ENCODE measurements at regions not wholly inside any gene's neighbourhood (a gene's known extent, or its start where the extent isn't known, plus 50 kb on each side); places are given as distances from the start of the nearest gene placed in this dataset.

DNA sequence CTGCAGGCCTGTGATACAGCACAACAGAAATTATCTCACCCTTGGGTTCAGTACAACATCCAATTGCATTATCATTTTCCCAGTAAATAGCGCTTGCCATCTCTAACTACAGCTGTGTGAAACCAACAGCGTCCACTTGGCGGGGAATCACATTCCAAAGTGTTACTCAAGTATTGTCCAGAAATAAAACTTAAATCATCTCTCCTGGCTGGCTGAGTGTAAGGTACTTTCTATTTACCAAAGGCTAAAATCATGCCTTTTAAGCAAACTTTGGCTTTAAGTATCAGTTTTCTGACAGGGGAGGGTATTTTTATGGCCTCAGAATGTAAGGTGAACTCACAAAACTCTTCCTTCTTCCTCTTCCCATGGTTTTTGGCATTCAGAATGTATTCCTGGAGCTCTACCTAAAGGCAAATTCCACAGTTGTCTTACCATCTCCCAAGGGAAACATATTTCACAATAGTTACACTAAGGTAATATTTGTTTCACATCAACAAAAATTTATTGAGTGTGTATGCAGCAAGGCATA is 205.6 kb upstream of the MPDZ start:
- H4K20me1 ChIP-seq (ENCODE audit: insufficient read depth, low read length), result no peaks in the 10 kb centered on the region
- no peaks in the 10 kb centered on the region for H3K79me2 ChIP-seq (ENCODE audit: insufficient read depth, low read length)
- in situ Hi-C loops (cut with HindIII; ENCODE audit: extremely low pct_ligation_motif_present, low pct_unique_long_range_greater_than_20kb), result no loop called here
- no peaks in the 10 kb centered on the region for H3K4me1 ChIP-seq (ENCODE audit: insufficient read depth, low read length)
- POLR2A ChIA-PET, result no interaction called here
- no peaks in the 10 kb centered on the region for H3K36me3 ChIP-seq (replicated peaks in 1 of 2; ENCODE audit: control insufficient read depth in 1 of 2, insufficient read depth in 2 of 2, low read length in 2 of 2)
- intact Hi-C loops (cut with micrococcal nuclease; ENCODE audit: unreplicated experiment), result no loop called here
- no peak overlapping the region for H3K4me2 ChIP-seq (ENCODE audit: low read depth, low read length)
- no peak for FAIRE-seq
- TF ChIP-seq CEBPB (IDR thresholded peaks at IDR 0.05; ENCODE audit: borderline replicate concordance, low read depth, low read length), result peak; percentile 62
- no peak for TF ChIP-seq STAG1 (CRISPR knock-in tag; IDR thresholded peaks at IDR 0.05)
- TF ChIP-seq NFE2L1 (CRISPR knock-in tag; IDR thresholded peaks at IDR 0.05; ENCODE audit: borderline replicate concordance), result no peak
- TF ChIP-seq, protein P1, sequence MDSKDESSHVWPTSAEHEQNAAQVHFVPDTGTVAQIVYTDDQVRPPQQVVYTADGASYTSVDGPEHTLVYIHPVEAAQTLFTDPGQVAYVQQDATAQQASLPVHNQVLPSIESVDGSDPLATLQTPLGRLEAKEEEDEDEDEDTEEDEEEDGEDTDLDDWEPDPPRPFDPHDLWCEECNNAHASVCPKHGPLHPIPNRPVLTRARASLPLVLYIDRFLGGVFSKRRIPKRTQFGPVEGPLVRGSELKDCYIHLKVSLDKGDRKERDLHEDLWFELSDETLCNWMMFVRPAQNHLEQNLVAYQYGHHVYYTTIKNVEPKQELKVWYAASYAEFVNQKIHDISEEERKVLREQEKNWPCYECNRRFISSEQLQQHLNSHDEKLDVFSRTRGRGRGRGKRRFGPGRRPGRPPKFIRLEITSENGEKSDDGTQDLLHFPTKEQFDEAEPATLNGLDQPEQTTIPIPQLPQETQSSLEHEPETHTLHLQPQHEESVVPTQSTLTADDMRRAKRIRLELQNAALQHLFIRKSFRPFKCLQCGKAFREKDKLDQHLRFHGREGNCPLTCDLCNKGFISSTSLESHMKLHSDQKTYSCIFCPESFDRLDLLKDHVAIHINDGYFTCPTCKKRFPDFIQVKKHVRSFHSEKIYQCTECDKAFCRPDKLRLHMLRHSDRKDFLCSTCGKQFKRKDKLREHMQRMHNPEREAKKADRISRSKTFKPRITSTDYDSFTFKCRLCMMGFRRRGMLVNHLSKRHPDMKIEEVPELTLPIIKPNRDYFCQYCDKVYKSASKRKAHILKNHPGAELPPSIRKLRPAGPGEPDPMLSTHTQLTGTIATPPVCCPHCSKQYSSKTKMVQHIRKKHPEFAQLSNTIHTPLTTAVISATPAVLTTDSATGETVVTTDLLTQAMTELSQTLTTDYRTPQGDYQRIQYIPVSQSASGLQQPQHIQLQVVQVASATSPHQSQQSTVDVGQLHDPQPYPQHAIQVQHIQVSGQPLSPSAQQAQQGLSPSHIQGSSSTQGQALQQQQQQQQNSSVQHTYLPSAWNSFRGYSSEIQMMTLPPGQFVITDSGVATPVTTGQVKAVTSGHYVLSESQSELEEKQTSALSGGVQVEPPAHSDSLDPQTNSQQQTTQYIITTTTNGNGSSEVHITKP (CRISPR knock-in tag; IDR thresholded peaks at IDR 0.05; ENCODE audit: low read depth), result no peak
- TF ChIP-seq ZNF264 (CRISPR knock-in tag; IDR thresholded peaks at IDR 0.05), result no peak
- H3K9me3 ChIP-seq (ENCODE audit: low read length), result no peaks in the 10 kb centered on the region
- no peak overlapping the region for H3K9ac ChIP-seq (ENCODE audit: insufficient read depth, low read depth, low read length)
- CTCF ChIA-PET (ENCODE audit: low intra/inter-chr PET ratio, low total read pairs), result no interaction called here
- 45% methylated on average over 3 of the region's 3 CpGs for WGBS (ENCODE audit: low lambda C conversion rate)
- H3K4me3 ChIP-seq (replicated peaks in 1 of 3; ENCODE audit: insufficient read depth in 1 of 3, low read depth in 2 of 3, low read length in 3 of 3), result no peak overlapping the region
- ATAC-seq, result no peak
- no peak for DNase-seq (ENCODE audit: low spot score)
- no TSS peak for BruUV-seq (replicated peaks)
- H3K27me3 ChIP-seq (ENCODE audit: control insufficient read depth in 1 of 2, insufficient read depth in 2 of 2, low read length in 2 of 2), result no peaks in the 10 kb centered on the region
- no peak overlapping the region for H2AFZ ChIP-seq (ENCODE audit: low read length)
- H3K27ac ChIP-seq (ENCODE audit: extremely low read length, insufficient read depth, low read length), result no peak overlapping the region

DNA sequence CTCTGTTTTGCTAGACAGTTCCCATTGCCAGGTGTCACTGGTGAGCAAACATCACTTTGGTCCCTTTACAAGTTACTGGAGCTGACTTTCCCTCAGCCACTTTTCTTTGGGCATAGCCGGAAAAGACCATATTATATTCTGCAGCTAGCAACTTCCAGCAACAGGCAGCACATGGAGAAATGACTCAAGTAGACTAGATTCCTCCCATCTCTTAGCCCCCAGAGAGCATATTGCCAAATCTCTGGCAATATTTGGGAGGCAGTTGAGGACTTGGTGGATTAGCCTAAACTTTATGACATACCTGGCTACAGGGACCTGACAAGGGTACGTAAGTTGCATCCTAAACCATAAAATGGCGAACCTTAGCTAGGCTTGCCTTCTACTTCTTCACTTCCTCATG is 204.7 kb upstream of the MPDZ start:
- POLR2A ChIA-PET, result no interaction called here
- WGBS (ENCODE audit: low lambda C conversion rate), result 20% methylated on average over 3 of the region's 3 CpGs
- CTCF ChIA-PET (ENCODE audit: low intra/inter-chr PET ratio, low total read pairs), result no interaction called here
- intact Hi-C loops (cut with micrococcal nuclease; ENCODE audit: unreplicated experiment), result no loop called here
- no peak overlapping the region for H3K9ac ChIP-seq (ENCODE audit: insufficient read depth, low read depth, low read length)
- BruUV-seq (replicated peaks), result no TSS peak
- no peak for DNase-seq (ENCODE audit: low spot score)
- no peaks in the 10 kb centered on the region for H3K79me2 ChIP-seq (ENCODE audit: insufficient read depth, low read length)
- no peak for ATAC-seq
- no peaks in the 10 kb centered on the region for H3K9me3 ChIP-seq (ENCODE audit: low read length)
- H3K4me2 ChIP-seq (ENCODE audit: low read depth, low read length), result no peak overlapping the region
- no peaks in the 10 kb centered on the region for H3K4me1 ChIP-seq (ENCODE audit: insufficient read depth, low read length)
- H3K27me3 ChIP-seq (ENCODE audit: control insufficient read depth in 1 of 2, insufficient read depth in 2 of 2, low read length in 2 of 2), result no peaks in the 10 kb centered on the region
- no peak overlapping the region for H3K27ac ChIP-seq (ENCODE audit: extremely low read length, insufficient read depth, low read length)
- in situ Hi-C loops (cut with HindIII; ENCODE audit: extremely low pct_ligation_motif_present, low pct_unique_long_range_greater_than_20kb), result no loop called here
- no peaks in the 10 kb centered on the region for H3K36me3 ChIP-seq (replicated peaks in 1 of 2; ENCODE audit: control insufficient read depth in 1 of 2, insufficient read depth in 2 of 2, low read length in 2 of 2)
- H3K4me3 ChIP-seq (replicated peaks in 1 of 3; ENCODE audit: insufficient read depth in 1 of 3, low read depth in 2 of 3, low read length in 3 of 3), result no peak overlapping the region
- no peaks in the 10 kb centered on the region for H4K20me1 ChIP-seq (ENCODE audit: insufficient read depth, low read length)
- no peak overlapping the region for H2AFZ ChIP-seq (ENCODE audit: low read length)
- FAIRE-seq, result no peak
- TF ChIP-seq NR1H2 (CRISPR knock-in tag; IDR thresholded peaks at IDR 0.05; ENCODE audit: borderline replicate concordance, low read depth), result no peak
- TF ChIP-seq, protein P2, sequence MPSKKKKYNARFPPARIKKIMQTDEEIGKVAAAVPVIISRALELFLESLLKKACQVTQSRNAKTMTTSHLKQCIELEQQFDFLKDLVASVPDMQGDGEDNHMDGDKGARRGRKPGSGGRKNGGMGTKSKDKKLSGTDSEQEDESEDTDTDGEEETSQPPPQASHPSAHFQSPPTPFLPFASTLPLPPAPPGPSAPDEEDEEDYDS (CRISPR knock-in tag; IDR thresholded peaks at IDR 0.05), result no peak
- no peak for TF ChIP-seq ZNF563 (CRISPR knock-in tag; IDR thresholded peaks at IDR 0.05)
- TF ChIP-seq GATA4 (IDR thresholded peaks at IDR 0.05; ENCODE audit: borderline replicate concordance, low read depth), result no peak
- TF ChIP-seq KMT2A (CRISPR knock-in tag; IDR thresholded peaks at IDR 0.05), result no peak
- TF ChIP-seq MXI1 (IDR thresholded peaks at IDR 0.05; ENCODE audit: borderline replicate concordance, low read depth, low read length), result no peak
- no peak for TF ChIP-seq JUND (CRISPR knock-in tag; IDR thresholded peaks at IDR 0.05)
- no peak for TF ChIP-seq ZNF235 (CRISPR knock-in tag; IDR thresholded peaks at IDR 0.05; ENCODE audit: borderline replicate concordance)
- TF ChIP-seq, protein P3, sequence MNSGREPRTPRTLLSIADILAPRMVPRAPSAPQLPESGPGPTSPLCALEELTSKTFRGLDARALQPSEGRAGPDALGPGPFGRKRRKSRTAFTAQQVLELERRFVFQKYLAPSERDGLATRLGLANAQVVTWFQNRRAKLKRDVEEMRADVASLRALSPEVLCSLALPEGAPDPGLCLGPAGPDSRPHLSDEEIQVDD (CRISPR knock-in tag; IDR thresholded peaks at IDR 0.05; ENCODE audit: borderline replicate concordance), result no peak
- TF ChIP-seq SMAD1 (CRISPR knock-in tag; IDR thresholded peaks at IDR 0.05; ENCODE audit: borderline replicate concordance, low read depth), result no peak
